ENCODE measurements at regions not wholly inside any gene's neighbourhood (a gene's known extent, or its start where the extent isn't known, plus 50 kb on each side); places are given as distances from the start of the nearest gene placed in this dataset.

DNA sequence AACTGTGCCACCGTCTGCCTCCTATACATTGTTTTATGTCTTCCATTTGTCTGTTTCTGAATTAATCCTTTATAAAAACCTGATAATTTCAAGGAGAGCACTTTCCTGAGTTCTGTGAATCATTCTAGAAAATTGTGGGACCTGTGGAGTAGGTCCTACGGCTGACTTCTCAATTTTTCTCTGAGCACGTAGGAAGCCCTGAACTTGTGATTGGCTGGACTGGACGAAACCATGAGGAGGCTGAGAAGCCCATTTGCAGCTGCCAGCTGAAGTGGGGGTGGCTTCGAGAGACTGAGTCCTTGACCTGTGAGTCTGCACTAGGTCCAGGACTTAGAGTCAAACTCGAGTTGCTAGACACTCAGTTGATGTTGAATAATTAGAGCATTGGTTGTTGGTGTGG is 277.1 kb upstream of the NCAM2 start:
- H3K27ac ChIP-seq (ENCODE audit: low read depth): no peak overlapping the region
- no peaks in the 10 kb centered on the region for H3K36me3 ChIP-seq (ENCODE audit: insufficient read depth)
- H3K4me1 ChIP-seq (ENCODE audit: insufficient read depth): no peaks in the 10 kb centered on the region
- H3K4me3 ChIP-seq (ENCODE audit: low read depth, low read length): no peak overlapping the region
- WGBS: 84% methylated on average over 6 of the region's 6 CpGs
- DNase-seq (ENCODE audit: extremely low spot score): no peak

DNA sequence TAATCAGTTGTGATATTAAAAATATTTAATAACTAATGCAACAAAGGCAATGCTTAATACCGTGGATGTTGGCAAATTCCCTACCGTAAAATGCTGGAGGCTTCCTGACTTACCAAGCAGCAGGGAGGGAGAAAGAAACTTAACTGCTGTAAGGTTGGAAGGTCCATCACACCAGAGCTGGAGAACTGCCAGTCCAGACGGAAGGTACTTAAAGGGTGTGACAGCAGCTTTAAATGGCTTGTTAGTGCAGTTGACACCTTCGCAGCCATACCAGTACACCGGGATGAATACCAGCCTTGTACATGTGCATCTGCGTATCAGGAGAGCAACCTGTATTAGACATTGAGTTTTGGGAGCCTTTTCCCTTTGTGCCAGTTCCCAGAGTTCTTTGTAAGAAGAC is 269.5 kb upstream of the NCAM2 start:
- no peak for DNase-seq (ENCODE audit: extremely low spot score)
- 85% methylated on average over 6 of the region's 6 CpGs for WGBS
- Histone ChIP-seq H3K36me3 (ENCODE audit: insufficient read depth) (no peaks in the 10 kb centered on the region), H3K4me3 (ENCODE audit: low read depth, low read length) (no peak overlapping the region), H3K4me1 (ENCODE audit: insufficient read depth) (no peaks in the 10 kb centered on the region), H3K27ac (ENCODE audit: low read depth) (no peak overlapping the region)

DNA sequence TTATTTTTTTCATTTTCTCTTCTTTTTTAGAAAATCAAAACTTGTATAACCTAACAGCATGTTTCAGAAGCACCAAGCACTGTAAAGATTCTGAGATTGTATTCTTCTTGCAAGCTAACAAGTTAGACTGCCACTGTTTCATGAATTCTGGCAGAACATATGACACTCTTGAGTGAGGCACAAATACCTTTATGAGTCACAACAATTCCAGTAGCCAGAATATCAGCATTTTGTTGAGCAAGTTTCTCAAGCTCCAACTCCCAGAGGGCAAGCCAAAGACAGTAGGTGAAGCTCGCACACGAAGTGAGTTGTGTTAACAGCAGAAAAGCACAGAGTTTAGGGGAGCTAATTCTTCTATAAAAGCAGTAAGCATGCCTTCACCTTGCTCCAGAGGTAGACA is 268.8 kb upstream of the NCAM2 start:
- no peaks in the 10 kb centered on the region for H3K4me1 ChIP-seq (ENCODE audit: insufficient read depth)
- no peak overlapping the region for H3K27ac ChIP-seq (ENCODE audit: low read depth)
- WGBS: 88% methylated on average over 2 of the region's 2 CpGs
- H3K36me3 ChIP-seq (ENCODE audit: insufficient read depth): no peaks in the 10 kb centered on the region
- no peak overlapping the region for H3K4me3 ChIP-seq (ENCODE audit: low read depth, low read length)
- DNase-seq (ENCODE audit: extremely low spot score): no peak

DNA sequence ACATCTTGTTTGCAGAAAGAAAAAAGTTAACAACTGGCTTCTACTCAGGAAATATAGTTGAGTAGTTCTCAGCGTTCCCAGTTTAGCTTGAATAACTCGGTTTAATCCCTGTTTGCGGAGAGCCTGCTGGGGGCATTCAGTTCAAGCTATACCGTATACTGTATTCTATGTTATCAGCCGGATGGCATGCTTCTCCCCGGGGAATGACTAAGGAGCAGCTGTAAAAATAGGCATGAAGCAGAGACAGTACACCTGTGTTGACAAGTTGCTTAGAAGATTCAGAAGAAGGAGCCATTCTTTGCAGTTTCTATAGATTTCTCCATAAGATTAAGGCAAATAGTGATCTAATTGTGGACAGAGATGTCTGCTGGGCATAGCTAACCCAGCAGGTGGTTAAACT is 267.8 kb upstream of the NCAM2 start:
- Histone ChIP-seq H3K27ac (ENCODE audit: low read depth) (no peak overlapping the region), H3K36me3 (ENCODE audit: insufficient read depth) (no peaks in the 10 kb centered on the region), H3K4me3 (ENCODE audit: low read depth, low read length) (no peak overlapping the region), H3K4me1 (ENCODE audit: insufficient read depth) (no peaks in the 10 kb centered on the region)
- DNase-seq (ENCODE audit: extremely low spot score): no peak
- WGBS: 62% methylated on average over 6 of the region's 6 CpGs

DNA sequence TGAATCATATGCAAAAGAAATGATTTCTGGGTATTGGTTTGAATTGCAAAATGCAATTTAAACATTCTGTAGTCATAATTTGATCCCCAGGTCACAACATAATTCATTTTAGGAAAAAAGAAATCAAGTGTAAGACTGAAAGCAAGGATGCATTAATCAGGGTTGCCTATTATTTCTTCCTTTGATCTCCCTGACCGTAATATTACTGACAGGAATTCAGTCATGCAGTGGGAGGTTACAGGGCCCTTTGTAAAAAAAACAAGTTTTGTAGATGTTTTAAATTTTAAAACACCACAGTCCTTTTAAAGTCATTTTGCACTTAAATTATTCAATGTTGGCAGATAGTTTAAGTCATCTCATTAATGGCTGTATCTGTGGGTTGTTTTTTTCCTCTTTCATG is 263.0 kb upstream of the NCAM2 start:
- Histone ChIP-seq H3K4me1 (ENCODE audit: insufficient read depth) (no peaks in the 10 kb centered on the region), H3K36me3 (ENCODE audit: insufficient read depth) (no peaks in the 10 kb centered on the region), H3K4me3 (ENCODE audit: low read depth, low read length) (no peak overlapping the region), H3K27ac (ENCODE audit: low read depth) (no peak overlapping the region)
- 76% methylated on average over 1 of the region's 1 CpG for WGBS
- no peak for DNase-seq (ENCODE audit: extremely low spot score)

DNA sequence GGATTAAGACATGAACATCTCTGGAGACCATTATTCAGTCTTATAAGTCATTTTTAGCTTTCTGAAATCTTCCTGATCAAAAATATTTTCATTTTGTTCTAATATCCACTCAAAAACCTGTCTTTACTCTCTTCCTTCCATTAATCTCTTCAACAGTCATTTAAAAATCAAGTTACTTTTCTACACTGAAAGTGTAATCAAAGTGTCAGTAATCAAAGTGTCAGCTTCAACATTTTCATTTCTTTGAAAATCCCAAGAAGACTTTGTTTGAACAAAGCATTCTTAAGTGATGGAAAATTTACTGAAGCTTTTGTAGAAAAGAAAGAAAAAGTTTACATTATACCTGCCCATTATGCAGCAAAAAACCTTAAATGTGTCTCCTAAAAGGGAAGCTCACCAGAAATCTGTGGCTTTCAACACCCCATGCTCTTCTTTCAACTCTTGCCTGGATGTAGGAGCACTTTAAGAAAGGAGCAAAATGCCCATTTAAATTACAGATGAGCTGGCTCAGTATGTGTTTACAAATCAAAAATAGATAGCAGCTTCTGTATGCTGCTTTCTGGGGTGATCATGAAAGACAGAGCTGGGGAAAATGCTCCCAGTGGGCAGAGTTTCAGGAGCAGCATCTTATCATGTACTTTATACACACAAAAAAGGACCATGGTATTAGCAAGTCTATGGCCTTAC is 260.8 kb upstream of the NCAM2 start:
- Histone ChIP-seq H3K27ac (ENCODE audit: low read depth) (no peak overlapping the region), H3K36me3 (ENCODE audit: insufficient read depth) (no peaks in the 10 kb centered on the region), H3K4me3 (ENCODE audit: low read depth, low read length) (no peak overlapping the region), H3K4me1 (ENCODE audit: insufficient read depth) (no peaks in the 10 kb centered on the region)
- no peak for DNase-seq (ENCODE audit: extremely low spot score)

DNA sequence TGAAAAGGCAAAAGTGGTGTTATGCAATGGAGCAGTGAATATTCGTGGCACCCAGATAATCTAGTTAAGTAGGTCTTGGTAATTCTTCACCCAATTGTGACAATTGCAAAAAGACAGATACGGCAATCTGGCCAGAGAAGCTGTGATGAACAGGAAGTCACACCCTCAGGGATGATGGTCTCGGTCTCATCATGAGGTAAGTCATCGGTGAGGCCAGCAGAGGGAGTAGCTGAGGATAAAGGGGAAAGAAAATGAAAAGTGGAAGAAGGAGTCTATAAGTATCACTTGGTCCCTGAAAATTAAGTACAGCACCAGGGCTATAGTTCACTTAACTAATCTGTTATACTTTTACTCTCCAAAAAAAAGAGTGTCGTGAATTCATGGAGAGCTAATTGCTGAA is 258.8 kb upstream of the NCAM2 start:
- no peaks in the 10 kb centered on the region for H3K36me3 ChIP-seq (ENCODE audit: insufficient read depth)
- H3K27ac ChIP-seq (ENCODE audit: low read depth): no peak overlapping the region
- no peak overlapping the region for H3K4me3 ChIP-seq (ENCODE audit: low read depth, low read length)
- no peaks in the 10 kb centered on the region for H3K4me1 ChIP-seq (ENCODE audit: insufficient read depth)
- no peak for DNase-seq (ENCODE audit: extremely low spot score)
- 84% methylated on average over 5 of the region's 5 CpGs for WGBS

DNA sequence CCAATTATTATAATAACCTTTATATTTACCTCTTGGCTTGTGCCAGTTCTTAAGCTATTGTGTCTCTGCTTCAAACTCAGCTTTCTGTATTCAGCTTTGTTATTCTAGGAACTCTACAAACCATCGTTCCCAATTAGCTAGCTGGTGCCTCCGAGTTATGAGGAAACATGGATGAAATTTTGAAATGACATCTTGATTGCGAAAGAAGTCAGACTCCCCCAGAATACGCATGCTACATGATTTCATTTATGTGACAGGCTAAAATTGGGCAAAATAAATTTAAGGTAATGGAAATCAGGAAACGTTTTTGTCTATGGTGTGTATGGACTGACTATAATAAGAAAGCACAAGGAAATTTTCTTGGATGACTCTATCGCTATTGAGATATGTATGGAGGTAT is 256.8 kb upstream of the NCAM2 start:
- Histone ChIP-seq H3K27ac (ENCODE audit: low read depth) (no peak overlapping the region), H3K4me3 (ENCODE audit: low read depth, low read length) (no peak overlapping the region), H3K36me3 (ENCODE audit: insufficient read depth) (no peaks in the 10 kb centered on the region), H3K4me1 (ENCODE audit: insufficient read depth) (no peaks in the 10 kb centered on the region)
- DNase-seq (ENCODE audit: extremely low spot score): no peak
- WGBS: 90% methylated on average over 6 of the region's 6 CpGs

DNA sequence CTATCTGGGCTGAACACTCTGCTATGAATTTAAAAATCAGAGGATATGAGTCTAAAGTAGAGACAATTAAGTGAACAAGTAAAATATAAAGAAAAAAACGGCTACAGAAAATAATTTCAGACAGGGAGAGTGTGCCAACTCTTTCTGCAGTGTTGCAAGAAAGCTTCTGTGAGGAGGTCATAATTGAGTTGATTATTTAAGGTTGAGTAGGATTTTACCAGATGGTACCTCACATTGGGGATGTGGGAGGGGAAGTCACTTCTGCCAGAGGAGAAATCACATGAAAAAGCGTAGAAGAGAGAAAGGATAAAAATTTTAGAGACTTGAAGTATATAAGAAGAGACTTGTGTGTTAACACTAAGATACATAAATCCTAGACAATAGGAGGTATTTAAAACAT is 238.0 kb upstream of the NCAM2 start:
- H3K36me3 ChIP-seq (ENCODE audit: insufficient read depth): no peaks in the 10 kb centered on the region
- no peak overlapping the region for H3K4me3 ChIP-seq (ENCODE audit: low read depth, low read length)
- WGBS: 77% methylated on average over 2 of the region's 2 CpGs
- no peaks in the 10 kb centered on the region for H3K4me1 ChIP-seq (ENCODE audit: insufficient read depth)
- H3K27ac ChIP-seq (ENCODE audit: low read depth): no peak overlapping the region
- DNase-seq (ENCODE audit: extremely low spot score): no peak

DNA sequence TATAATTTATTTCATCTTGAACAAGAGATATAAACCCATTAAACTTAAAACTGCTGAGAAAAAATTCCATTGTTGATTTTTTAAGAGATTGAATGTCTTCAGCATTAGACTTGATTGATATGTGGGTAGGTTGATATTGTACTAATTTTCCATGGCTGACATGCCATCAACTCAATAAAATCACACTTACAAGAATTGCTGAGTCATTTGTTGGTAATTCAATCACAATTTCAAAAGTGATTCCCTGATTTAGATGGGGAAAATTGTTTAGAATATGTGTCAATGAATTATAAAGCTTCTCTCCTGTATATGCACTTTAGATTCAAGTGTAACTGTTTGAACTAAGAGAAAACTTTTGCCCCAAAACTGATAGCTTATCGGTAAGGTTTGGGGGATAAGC is 223.5 kb upstream of the NCAM2 start:
- H3K27ac ChIP-seq (ENCODE audit: low read depth): no peak overlapping the region

DNA sequence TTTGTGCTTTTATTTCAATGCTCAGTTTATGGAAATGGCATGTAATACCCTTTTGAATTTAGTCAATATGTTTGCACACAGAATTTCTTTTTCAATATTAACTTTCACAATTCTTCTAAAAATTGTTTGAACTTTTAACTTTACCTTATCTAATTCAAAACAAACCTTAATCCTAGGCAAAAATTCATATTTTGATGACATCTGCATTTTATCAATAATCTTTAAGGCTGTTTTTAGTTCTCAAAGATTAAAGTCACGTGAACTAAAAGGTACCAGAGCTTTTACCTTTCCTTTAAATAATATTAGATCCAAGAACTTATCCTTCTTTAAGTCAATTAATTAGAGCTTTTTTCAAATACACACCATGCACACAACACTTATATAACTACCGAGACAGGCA is 218.9 kb upstream of the NCAM2 start:
- no peaks in the 10 kb centered on the region for H3K4me1 ChIP-seq (ENCODE audit: insufficient read depth)
- no peak overlapping the region for H3K4me3 ChIP-seq (ENCODE audit: low read depth, low read length)
- no peaks in the 10 kb centered on the region for H3K36me3 ChIP-seq (ENCODE audit: insufficient read depth)
- no peak for DNase-seq (ENCODE audit: extremely low spot score)
- 68% methylated on average over 2 of the region's 2 CpGs for WGBS
- no peak overlapping the region for H3K27ac ChIP-seq (ENCODE audit: low read depth)

More for the DNA sequence above, 223.5 kb upstream of the NCAM2 start:
- Histone ChIP-seq H3K4me1 (ENCODE audit: insufficient read depth) (no peaks in the 10 kb centered on the region), H3K4me3 (ENCODE audit: low read depth, low read length) (no peak overlapping the region), H3K36me3 (ENCODE audit: insufficient read depth) (no peaks in the 10 kb centered on the region)
- WGBS: 96% methylated on average over 1 of the region's 1 CpG
- DNase-seq (ENCODE audit: extremely low spot score): no peak

DNA sequence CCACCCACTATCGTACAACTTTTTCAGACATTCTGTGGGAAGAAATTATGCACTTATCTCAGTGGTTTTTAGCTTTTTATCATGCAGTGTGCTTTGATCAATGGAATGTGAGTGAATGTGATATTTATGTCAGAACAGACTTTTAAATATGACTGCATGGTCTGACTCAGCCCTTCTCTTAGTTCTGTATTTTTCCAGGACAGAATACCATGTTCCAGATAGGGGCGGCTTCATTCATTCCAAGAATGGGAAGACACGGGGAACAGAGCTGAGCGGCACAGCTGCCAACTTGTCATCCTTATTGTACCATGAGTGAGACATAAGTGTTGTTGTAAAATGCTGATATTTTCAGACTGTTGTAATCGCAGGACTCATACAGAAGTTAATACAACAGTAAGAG is 214.6 kb upstream of the NCAM2 start:
- 82% methylated on average over 5 of the region's 5 CpGs for WGBS

DNA sequence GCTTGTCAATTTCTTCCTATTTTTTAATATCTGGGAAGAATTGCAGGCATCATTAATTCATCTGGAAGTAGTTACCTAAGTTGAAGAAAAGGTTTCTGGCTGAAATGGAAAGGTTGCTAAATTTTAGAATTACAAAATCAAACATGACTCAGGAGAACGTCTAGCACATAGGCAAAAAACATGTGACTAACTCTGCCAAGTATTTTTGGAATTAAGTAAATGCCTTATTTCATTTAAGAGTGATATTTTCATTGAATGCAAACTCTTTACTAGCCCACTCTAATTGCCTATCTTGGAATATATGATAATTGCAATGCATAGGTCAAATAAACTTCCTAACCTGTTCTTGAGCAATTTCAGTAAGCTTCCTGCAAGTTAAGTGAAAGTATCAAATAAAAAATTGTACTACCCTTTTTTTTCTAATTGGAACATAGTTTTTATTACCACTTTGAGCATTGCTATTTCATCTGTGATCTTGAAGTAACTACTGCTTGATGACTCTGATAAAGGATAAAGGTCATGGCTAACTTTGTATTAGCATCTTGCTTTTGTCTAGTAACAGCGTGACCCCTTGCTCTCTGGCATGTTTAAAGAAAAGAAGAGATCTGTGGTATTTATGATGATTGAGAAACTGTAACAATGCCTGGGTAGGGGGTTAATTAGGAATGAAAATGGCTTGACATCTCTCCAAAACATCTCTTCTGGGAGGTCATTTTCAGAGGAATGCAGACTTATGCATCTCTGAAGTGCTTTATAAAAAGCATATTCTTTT is 208.3 kb upstream of the NCAM2 start:
- Histone ChIP-seq H3K36me3 (ENCODE audit: insufficient read depth) (no peaks in the 10 kb centered on the region), H3K4me1 (ENCODE audit: insufficient read depth) (no peaks in the 10 kb centered on the region), H3K27ac (ENCODE audit: low read depth) (no peak overlapping the region), H3K4me3 (ENCODE audit: low read depth, low read length) (no peak overlapping the region)
- 52% methylated on average over 2 of the region's 2 CpGs for WGBS
- DNase-seq (ENCODE audit: extremely low spot score): no peak

More for the DNA sequence above, 214.6 kb upstream of the NCAM2 start:
- Histone ChIP-seq H3K36me3 (ENCODE audit: insufficient read depth) (no peaks in the 10 kb centered on the region), H3K27ac (ENCODE audit: low read depth) (no peak overlapping the region), H3K4me3 (ENCODE audit: low read depth, low read length) (no peak overlapping the region), H3K4me1 (ENCODE audit: insufficient read depth) (no peaks in the 10 kb centered on the region)
- DNase-seq (ENCODE audit: extremely low spot score): no peak

DNA sequence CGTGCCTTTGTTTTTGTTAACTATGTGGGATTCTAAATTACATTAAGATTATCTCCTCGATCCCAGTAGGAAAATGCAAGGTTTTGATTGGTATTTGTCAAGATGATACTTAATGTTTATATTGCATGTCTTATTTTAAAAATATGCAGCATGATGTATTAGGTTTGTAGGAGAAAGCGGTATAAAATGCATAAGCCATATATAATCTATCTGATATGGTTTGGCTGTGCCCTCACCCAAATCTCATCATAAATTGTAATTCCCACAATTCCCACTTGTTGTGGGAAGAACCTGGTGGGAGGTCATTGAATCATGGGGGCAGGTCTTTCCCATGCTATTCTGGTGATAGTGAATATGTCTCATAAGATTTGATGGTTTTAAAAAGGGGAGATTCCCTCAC is 198.1 kb upstream of the NCAM2 start:
- no peaks in the 10 kb centered on the region for H3K36me3 ChIP-seq (ENCODE audit: insufficient read depth)
- DNase-seq (ENCODE audit: extremely low spot score): no peak
- WGBS: 70% methylated on average over 3 of the region's 3 CpGs
- no peaks in the 10 kb centered on the region for H3K4me1 ChIP-seq (ENCODE audit: insufficient read depth)
- H3K27ac ChIP-seq (ENCODE audit: low read depth): no peak overlapping the region
- H3K4me3 ChIP-seq (ENCODE audit: low read depth, low read length): no peak overlapping the region
